GM18505 (cell line): ENCODE measurements at regions not wholly inside any gene's neighbourhood (a gene's known extent, or its start where the extent isn't known, plus 50 kb on each side); places are given as distances from the start of the nearest gene placed in this dataset.
"Not testable (repeated sequence)": the region's sequence is repeated elsewhere in the genome, so short reads cannot be mapped to it uniquely, and the experiment has no call there.

Experiments used
- ATAC-seq: cut with Tn5 transposase; IDR thresholded peaks from one replicate; pipeline ENCODE4 v1.9.1; 2021; ENCODE audit not compliant: unreplicated experiment
- POLR2A ChIP-seq: IDR thresholded peaks from 4 replicates; pipeline ENCODE4 v1.6.1; 2011; ENCODE audit warnings: borderline replicate concordance; ENCODE audit not compliant: insufficient read depth, insufficient read length; ENCODE audit errors: extremely low read depth

DNA sequence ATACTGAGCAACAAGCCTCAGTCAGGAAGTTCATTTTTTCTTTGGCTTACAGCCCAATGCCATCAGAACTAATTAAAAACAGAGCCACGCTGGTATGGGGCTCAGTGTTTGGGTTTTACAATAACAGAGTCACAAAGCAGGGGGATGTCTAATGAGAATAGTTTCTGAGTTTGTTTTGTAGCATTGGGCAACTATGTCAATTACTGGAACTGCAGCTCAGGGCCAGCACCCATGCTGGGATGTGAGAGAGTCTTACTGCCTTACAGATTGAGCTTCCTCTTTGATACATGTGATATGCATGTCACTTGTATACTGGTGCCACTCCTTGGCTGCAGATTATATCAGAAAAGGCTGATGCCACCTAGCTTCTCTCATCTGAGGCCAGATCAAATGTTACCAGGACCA, 117.6 kb downstream of the TFAP2B start:
- ATAC-seq = no peak
- no peak for TF ChIP-seq POLR2A

DNA sequence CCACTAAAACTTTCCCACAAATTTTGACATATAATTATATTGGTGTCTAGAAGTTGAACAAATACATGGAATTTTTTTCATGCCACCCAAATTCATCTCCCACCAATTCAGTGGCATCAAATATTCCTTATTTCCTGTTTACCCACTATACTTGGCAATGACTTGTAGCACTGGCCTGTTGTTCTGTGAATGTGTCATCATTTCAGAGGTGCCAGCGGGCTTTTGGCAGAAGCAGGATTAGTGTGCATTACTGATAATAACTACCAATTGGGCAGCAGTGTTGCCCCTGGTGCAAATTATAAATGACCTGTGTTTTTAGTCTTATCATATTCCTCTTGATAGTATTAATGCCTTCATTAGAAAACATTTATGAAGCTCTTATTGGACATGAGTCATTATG, 121.3 kb downstream of the TFAP2B start:
- ATAC-seq = no peak

DNA sequence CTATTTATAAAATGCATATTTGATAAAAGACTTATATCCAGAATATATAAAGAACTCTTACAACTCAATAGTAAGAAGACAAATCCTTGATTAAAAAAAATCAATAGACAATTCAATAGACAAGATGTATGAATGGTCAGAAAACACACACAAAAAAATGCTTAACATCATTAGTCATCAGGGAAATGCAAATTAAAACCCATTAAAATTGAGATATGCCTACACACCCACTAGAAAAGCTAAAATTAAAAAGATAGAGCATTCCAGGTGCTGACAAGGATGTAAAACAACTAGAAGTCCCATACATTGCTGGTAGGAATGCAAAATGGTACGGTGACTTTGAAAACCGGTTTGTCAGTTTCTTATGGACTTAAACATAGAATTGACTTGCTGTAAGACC, 127.1 kb downstream of the TFAP2B start:
- TF ChIP-seq POLR2A = no peak
- no peak for ATAC-seq

More for the DNA sequence above, 121.3 kb downstream of the TFAP2B start:
- TF ChIP-seq POLR2A = no peak

DNA sequence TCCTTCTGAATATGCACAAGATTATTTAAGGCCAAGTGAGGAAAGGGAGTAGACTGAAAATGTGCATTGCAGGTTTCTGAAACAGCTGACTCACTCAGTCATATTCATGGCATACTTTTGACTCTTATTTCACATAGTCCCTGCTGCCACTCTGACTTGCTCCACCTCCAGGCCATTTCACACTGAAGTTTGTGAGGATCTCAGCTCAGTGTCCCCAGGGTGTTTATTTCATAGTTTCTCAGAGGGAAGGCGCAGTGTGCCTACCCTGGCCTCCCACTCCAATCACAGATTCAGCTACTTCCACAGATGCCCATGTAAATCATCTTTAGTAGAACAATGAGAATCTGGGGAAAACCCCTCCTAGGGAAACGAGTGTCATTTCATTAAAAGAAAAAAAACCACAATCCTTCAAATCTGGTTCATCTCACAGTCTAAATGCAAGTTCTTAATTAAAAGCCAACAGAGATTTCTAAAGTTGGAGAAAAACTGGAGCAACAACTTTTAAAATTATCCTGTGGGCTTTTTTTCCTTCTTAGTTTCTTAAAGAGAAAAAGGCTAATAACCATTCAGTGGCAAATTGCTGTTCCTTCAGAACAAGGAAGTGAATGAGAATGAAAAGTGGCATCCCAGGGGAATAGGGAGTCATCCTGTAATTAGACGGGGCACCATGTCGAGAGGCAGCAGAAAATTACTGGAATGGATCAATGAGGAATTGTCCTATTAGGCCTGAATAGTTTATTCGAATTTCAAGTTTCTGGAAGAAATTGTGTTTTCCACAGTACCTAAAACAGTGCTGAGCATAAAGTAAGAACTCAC, 133.6 kb downstream of the TFAP2B start:
- peak; percentile 59 for ATAC-seq
- no peak for TF ChIP-seq POLR2A

DNA sequence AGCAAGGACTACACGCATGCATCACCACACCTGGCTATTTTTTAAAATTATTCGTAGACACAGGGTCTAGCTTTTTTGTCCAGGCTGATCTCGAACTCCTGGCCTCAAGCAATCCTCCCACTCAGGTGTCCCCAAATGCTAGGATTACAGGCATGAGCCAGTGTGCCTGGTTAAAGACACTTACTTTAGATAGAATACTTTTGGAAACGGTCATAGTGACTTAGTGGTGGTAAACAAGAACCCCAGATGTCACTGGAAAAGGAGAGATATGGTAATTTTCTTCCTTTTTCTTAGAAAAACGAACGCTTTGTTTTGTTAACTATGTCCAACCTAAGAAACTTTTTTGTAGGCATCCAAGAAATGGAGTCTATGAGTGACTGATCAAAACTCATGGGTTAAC, 137.3 kb downstream of the TFAP2B start:
- TF ChIP-seq POLR2A = no peak
- ATAC-seq = no peak

DNA sequence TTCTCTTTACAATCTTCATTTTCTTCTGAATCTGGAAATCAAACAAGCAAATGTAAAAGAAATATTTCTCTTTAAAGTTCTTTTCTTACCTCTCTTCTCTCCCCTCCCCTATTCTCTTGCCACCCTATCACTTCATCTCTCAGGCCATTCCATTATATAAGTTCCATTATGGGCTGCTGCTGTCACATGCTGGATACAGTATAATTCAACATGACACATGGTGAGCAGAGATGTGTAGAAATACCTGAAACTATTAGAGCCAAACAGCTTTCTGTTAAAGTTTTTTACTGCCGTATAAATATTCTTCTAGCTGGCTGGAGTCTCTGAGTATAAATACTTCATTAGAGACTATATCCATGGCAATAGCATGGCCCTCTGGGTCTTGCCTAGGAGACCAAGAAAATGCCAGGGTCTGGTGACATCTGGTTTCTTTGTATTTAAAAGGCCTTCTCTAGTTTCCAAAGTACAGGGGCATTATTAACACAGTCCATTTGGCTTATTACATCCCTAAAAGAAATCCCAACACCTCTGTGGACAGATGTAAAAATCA, 139.6 kb downstream of the TFAP2B start:
- no peak for ATAC-seq
- no peak for TF ChIP-seq POLR2A

DNA sequence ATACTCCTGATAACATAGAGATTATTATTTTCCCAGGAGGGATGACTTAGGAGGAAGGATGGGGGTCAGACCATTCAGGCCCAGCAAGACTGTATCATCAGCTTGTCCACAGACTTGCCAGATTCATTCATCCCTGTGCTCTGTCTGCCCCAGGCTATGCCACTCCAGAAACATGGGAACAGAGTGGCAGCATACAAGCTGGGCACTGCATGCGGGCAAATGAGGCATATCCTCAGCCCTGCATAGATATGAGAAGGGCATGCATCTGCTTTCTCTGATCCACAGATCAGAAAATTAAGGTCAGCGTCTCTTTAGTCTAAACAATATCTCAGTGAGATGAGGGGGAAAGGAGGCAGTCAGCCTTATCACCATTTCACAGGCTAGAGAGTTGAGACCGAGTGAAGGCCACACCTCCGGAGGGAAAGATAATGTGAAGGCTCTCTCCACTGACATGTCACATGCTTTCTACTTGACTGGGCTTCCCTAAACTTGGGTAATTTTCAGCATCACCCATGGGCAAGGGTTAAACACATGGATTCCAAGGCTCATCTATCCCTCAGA, 140.5 kb downstream of the TFAP2B start:
- ATAC-seq = no peak
- no peak for TF ChIP-seq POLR2A

DNA sequence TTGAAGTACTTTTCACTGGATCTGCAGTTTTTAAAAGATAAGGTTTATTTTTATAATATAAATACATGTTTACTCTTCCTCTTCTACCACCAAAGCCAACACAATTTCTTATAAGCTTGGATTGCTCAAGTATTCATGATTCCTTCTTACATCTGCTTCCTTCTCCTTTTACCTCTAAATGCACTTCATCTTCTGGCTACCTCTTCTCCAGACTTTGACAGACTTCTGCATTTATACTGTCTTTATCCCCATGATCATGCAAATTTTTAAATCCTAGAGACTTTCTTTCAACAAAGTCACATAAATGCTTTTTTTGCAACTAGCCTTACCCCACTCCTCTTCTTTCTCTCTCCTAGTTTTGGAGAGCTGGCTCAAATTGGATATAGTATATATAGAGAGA, 142.9 kb downstream of the TFAP2B start:
- TF ChIP-seq POLR2A = no peak
- ATAC-seq = no peak

DNA sequence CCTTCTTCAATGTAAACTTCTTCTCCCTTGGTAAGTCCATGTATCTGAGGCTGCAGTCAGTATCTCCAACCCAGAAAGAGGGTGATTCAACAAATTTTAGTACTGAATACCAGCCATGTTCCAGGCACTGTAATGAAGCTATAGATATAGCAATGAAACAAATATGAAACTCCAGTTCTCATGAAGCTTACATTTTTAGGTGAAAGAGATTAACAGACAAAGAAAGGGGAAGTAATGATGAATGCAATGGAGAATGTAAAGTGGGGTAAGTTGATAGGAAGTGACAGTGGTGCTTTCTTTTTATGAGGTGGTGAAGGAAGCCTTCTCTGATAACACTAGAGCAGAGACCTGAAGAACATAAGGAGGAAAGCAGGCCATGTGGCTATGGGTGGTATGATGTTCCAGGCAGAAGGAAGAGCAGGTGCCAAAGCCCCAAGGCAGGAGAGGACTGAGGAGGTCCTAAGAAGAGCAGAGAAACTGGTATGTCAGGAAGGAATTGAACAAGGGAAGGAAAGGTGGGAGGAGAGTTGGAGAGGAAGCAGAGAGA, 143.6 kb downstream of the TFAP2B start:
- peak; percentile 48 for ATAC-seq
- TF ChIP-seq POLR2A = no peak

DNA sequence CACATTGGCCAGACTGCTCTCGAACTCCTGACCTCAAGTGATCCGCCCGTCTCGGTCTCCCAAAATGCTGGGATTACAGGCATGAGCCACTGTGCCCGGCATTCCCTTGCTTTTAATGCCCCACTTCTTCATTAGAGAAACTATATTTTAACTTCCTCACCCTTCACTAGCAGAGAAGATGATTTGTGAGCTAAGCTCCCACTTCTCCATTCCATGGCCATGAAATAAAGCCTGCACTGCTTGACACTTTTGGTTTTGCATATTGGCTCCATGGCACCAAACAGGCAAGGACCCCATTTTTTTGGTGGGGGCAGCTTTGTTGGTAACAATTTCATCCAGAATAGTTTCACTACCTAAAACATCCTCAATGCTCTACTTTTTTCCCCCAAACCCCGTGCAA, 145.3 kb downstream of the TFAP2B start:
- TF ChIP-seq POLR2A = no peak
- ATAC-seq = no peak

DNA sequence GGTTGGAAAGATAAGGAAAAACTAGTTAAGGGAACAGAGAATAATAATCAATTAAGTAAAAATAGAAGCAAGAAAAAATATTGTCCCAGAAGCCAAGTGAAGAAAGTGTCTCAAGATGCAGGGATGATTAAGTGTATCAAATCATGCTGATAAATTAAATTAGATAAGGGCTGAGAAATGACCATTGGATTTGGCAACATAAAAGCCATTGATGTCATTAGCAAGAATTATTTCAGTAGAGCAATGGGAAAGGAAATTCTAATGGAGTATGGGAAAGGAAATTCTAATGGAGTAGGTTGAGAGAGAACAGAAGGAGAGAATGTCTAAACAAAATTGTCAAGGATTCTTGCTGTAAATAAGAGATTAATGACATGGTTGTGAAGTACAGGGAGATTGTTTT, 146.8 kb downstream of the TFAP2B start:
- no peak for ATAC-seq
- no peak for TF ChIP-seq POLR2A

DNA sequence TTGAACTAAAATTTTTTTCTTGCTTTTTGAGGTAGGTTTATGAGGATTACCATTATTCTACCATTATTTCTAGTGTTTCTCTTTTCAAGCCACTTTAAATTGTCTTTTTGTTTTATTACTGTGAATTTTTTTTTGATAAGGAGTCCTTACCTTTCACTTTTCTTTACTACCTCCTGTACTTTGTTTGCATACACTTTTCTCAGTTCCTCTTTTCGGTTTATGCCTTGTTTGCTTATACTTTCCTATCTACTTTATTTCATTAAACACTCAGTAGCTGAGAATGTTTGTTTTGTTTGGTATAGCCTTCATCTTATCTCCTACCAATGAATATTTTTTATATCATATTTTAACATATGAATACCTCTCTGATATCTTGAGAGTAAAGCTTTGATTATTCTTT, 147.9 kb downstream of the TFAP2B start:
- ATAC-seq = peak; percentile 94
- no peak for TF ChIP-seq POLR2A

DNA sequence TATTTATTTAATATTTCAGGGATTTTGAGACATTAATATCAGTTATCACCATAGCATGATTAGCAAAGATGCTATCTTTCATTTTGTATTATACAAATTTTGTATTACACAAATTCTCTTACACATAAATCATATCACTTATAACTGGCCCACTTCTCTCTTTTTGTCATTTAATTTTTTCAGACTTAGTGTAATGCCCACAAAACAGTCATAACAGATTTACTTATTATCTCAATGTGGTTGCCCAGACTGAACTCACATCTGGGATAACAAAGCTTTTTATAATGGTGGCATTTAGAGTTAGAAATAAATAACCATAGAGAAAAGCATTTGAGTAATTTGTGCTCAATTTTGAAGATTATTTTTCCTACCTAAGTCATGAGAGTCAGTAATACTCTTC, 148.3 kb downstream of the TFAP2B start:
- TF ChIP-seq POLR2A = no peak
- ATAC-seq = peak; percentile 64

DNA sequence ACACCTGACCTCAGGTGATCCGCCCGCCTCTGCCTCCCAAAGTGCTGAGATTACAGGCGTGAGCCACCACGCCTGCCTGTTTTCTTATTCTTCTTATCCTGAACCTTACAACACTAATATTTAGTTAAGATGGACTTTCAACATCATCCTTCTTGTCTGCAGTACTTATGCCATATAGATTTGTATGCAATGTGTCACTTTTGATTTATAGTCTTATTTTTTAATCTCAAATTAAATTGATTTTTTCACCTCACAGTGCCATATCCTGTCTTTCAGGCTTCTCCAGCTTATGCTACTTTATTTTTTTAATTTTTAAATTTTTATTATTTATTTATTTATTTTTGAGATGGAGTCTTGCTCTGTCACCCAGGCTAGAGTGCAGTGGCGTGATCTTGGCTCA, 149.6 kb downstream of the TFAP2B start:
- not testable (repeated sequence) for ATAC-seq

DNA sequence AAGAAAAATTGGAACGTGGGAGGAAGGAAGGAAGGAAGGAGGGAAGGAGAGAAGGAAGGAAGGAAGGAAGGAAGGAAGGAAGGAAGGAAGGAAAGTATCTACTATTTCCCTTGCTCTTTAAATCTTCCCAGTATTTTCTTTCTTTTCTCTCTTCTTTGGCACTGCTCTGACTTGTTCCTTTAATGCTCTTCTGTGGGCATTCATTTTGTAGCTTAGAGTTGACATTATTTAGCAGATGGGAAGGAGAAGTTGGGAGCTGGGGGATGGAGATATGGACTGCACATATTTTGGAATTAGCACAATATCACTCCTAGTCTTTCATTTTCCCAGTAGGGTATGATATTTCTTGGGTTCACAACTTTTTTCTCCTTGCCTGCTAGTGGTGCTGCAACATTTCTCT, 152.2 kb downstream of the TFAP2B start:
- ATAC-seq = no peak
- TF ChIP-seq POLR2A = no peak

DNA sequence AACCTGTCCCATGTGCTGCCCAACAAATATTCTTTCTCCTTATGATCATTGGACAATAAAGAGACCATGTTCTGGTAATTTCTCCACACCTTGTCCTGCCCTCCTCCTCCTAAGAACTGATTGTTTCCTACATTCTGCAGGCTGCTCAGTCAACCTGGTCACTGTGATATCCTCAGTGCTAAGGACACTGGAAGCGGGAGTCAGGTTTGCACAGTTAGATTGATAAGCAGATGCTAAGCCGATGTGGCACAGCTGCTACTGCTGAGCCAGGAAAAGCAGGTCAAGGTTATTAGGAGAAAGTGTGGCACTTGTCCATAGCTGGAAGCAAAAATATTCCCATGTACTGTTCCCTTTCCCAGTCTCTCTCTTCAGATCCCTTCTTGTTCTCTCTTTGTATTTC, 154.8 kb downstream of the TFAP2B start:
- no peak for ATAC-seq

More for the DNA sequence above, 154.8 kb downstream of the TFAP2B start:
- TF ChIP-seq POLR2A = no peak
